ENCODE measurements at regions not wholly inside any gene's neighbourhood (a gene's known extent, or its start where the extent isn't known, plus 50 kb on each side); places are given as distances from the start of the nearest gene placed in this dataset.

- TF ChIP-seq, protein P1, sequence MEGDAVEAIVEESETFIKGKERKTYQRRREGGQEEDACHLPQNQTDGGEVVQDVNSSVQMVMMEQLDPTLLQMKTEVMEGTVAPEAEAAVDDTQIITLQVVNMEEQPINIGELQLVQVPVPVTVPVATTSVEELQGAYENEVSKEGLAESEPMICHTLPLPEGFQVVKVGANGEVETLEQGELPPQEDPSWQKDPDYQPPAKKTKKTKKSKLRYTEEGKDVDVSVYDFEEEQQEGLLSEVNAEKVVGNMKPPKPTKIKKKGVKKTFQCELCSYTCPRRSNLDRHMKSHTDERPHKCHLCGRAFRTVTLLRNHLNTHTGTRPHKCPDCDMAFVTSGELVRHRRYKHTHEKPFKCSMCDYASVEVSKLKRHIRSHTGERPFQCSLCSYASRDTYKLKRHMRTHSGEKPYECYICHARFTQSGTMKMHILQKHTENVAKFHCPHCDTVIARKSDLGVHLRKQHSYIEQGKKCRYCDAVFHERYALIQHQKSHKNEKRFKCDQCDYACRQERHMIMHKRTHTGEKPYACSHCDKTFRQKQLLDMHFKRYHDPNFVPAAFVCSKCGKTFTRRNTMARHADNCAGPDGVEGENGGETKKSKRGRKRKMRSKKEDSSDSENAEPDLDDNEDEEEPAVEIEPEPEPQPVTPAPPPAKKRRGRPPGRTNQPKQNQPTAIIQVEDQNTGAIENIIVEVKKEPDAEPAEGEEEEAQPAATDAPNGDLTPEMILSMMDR (IDR thresholded peaks at IDR 0.05) = no peak
- TF ChIP-seq, protein P2, sequence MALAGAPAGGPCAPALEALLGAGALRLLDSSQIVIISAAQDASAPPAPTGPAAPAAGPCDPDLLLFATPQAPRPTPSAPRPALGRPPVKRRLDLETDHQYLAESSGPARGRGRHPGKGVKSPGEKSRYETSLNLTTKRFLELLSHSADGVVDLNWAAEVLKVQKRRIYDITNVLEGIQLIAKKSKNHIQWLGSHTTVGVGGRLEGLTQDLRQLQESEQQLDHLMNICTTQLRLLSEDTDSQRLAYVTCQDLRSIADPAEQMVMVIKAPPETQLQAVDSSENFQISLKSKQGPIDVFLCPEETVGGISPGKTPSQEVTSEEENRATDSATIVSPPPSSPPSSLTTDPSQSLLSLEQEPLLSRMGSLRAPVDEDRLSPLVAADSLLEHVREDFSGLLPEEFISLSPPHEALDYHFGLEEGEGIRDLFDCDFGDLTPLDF (CRISPR knock-in tag; IDR thresholded peaks at IDR 0.05) = no peak
- TF ChIP-seq ATF3 (CRISPR knock-in tag; conservative IDR thresholded peaks at IDR 0.05) = no peak
- TF ChIP-seq HMGXB4 (CRISPR knock-in tag; IDR thresholded peaks at IDR 0.05) = no peak
- TF ChIP-seq IRF1 (CRISPR knock-in tag; IDR thresholded peaks at IDR 0.05) = no peak
- TF ChIP-seq CBFB (CRISPR knock-in tag; IDR thresholded peaks at IDR 0.05; ENCODE audit: low read depth) = no peak
- no peak for TF ChIP-seq FOXK1 (CRISPR knock-in tag; IDR thresholded peaks at IDR 0.05)
- TF ChIP-seq, protein P3, sequence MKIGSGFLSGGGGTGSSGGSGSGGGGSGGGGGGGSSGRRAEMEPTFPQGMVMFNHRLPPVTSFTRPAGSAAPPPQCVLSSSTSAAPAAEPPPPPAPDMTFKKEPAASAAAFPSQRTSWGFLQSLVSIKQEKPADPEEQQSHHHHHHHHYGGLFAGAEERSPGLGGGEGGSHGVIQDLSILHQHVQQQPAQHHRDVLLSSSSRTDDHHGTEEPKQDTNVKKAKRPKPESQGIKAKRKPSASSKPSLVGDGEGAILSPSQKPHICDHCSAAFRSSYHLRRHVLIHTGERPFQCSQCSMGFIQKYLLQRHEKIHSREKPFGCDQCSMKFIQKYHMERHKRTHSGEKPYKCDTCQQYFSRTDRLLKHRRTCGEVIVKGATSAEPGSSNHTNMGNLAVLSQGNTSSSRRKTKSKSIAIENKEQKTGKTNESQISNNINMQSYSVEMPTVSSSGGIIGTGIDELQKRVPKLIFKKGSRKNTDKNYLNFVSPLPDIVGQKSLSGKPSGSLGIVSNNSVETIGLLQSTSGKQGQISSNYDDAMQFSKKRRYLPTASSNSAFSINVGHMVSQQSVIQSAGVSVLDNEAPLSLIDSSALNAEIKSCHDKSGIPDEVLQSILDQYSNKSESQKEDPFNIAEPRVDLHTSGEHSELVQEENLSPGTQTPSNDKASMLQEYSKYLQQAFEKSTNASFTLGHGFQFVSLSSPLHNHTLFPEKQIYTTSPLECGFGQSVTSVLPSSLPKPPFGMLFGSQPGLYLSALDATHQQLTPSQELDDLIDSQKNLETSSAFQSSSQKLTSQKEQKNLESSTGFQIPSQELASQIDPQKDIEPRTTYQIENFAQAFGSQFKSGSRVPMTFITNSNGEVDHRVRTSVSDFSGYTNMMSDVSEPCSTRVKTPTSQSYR (CRISPR knock-in tag; IDR thresholded peaks at IDR 0.05) = no peak
- no peak for TF ChIP-seq ETV6 (CRISPR knock-in tag; IDR thresholded peaks at IDR 0.05)
- TF ChIP-seq, protein P4, sequence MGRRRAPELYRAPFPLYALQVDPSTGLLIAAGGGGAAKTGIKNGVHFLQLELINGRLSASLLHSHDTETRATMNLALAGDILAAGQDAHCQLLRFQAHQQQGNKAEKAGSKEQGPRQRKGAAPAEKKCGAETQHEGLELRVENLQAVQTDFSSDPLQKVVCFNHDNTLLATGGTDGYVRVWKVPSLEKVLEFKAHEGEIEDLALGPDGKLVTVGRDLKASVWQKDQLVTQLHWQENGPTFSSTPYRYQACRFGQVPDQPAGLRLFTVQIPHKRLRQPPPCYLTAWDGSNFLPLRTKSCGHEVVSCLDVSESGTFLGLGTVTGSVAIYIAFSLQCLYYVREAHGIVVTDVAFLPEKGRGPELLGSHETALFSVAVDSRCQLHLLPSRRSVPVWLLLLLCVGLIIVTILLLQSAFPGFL (CRISPR knock-in tag; IDR thresholded peaks at IDR 0.05; ENCODE audit: borderline replicate concordance) = no peak
- no peak for TF ChIP-seq NFATC4 (CRISPR knock-in tag; IDR thresholded peaks at IDR 0.05)
Measured at GRCh38 chr6:119676230-119676629, 326.7 kb upstream of the MAN1A1 start.
